ENCODE measurements at regions not wholly inside any gene's neighbourhood (a gene's known extent, or its start where the extent isn't known, plus 50 kb on each side); places are given as distances from the start of the nearest gene placed in this dataset.

GRCh38 chrX:40326186-40326965, 228.6 kb upstream of the BCOR start (continued):
- TF ChIP-seq ZNF639 (CRISPR knock-in tag; conservative IDR thresholded peaks at IDR 0.05): no peak
- no peak for TF ChIP-seq ETV6 (CRISPR knock-in tag; conservative IDR thresholded peaks at IDR 0.05)
- no peak for TF ChIP-seq SNAI1 (CRISPR knock-in tag; IDR thresholded peaks at IDR 0.05; ENCODE audit: borderline replicate concordance)

GRCh38 chrX:40325161-40325560, 227.4 kb upstream of the BCOR start:
- Histone ChIP-seq H3K27ac (ENCODE audit: extremely low read length, insufficient read depth, low read length) (no peak overlapping the region), H2AFZ (ENCODE audit: low read length) (no peak overlapping the region), H3K36me3 (replicated peaks in 1 of 2; ENCODE audit: control insufficient read depth in 1 of 2, insufficient read depth in 2 of 2, low read length in 2 of 2) (no peaks in the 10 kb centered on the region), H3K4me3 (replicated peaks in 1 of 3; ENCODE audit: insufficient read depth in 1 of 3, low read depth in 2 of 3, low read length in 3 of 3) (no peak overlapping the region), H4K20me1 (ENCODE audit: insufficient read depth, low read length) (no peaks in the 10 kb centered on the region), H3K27me3 (ENCODE audit: control insufficient read depth in 1 of 2, insufficient read depth in 2 of 2, low read length in 2 of 2) (no peaks in the 10 kb centered on the region), H3K4me2 (ENCODE audit: low read depth, low read length) (no peak overlapping the region), H3K9ac (ENCODE audit: insufficient read depth, low read depth, low read length) (no peak overlapping the region), H3K79me2 (ENCODE audit: insufficient read depth, low read length) (no peaks in the 10 kb centered on the region), H3K9me3 (ENCODE audit: low read length) (no peaks in the 10 kb centered on the region), H3K4me1 (ENCODE audit: insufficient read depth, low read length) (no peaks in the 10 kb centered on the region)
- no TSS peak for BruUV-seq (replicated peaks)
- intact Hi-C loops (cut with micrococcal nuclease; ENCODE audit: unreplicated experiment) (no loop called here), in situ Hi-C loops (cut with HindIII; ENCODE audit: extremely low pct_ligation_motif_present, low pct_unique_long_range_greater_than_20kb) (no loop called here)
- 0% methylated on average over 1 of the region's 11 CpGs for WGBS (ENCODE audit: low lambda C conversion rate)
- FAIRE-seq: no peak
- ChIA-PET POLR2A (no interaction called here), CTCF (ENCODE audit: low intra/inter-chr PET ratio, low total read pairs) (no interaction called here)
- DNase-seq (ENCODE audit: low spot score): no peak
- ATAC-seq: no peak
- TF ChIP-seq ATF4 (CRISPR knock-in tag; IDR thresholded peaks at IDR 0.05) (no peak), ZNF292 (CRISPR knock-in tag; IDR thresholded peaks at IDR 0.05; ENCODE audit: borderline replicate concordance, low read depth) (no peak), CAMTA2 (CRISPR knock-in tag; IDR thresholded peaks at IDR 0.05; ENCODE audit: borderline replicate concordance) (no peak), PHF8 (CRISPR knock-in tag; IDR thresholded peaks at IDR 0.05) (no peak), ZNF619 (CRISPR knock-in tag; IDR thresholded peaks at IDR 0.05) (no peak), MTA3 (CRISPR knock-in tag; IDR thresholded peaks at IDR 0.05) (no peak), NBN (conservative IDR thresholded peaks at IDR 0.05) (no peak), NFAT5 (CRISPR knock-in tag; IDR thresholded peaks at IDR 0.05) (no peak)
- TF ChIP-seq, protein P1, sequence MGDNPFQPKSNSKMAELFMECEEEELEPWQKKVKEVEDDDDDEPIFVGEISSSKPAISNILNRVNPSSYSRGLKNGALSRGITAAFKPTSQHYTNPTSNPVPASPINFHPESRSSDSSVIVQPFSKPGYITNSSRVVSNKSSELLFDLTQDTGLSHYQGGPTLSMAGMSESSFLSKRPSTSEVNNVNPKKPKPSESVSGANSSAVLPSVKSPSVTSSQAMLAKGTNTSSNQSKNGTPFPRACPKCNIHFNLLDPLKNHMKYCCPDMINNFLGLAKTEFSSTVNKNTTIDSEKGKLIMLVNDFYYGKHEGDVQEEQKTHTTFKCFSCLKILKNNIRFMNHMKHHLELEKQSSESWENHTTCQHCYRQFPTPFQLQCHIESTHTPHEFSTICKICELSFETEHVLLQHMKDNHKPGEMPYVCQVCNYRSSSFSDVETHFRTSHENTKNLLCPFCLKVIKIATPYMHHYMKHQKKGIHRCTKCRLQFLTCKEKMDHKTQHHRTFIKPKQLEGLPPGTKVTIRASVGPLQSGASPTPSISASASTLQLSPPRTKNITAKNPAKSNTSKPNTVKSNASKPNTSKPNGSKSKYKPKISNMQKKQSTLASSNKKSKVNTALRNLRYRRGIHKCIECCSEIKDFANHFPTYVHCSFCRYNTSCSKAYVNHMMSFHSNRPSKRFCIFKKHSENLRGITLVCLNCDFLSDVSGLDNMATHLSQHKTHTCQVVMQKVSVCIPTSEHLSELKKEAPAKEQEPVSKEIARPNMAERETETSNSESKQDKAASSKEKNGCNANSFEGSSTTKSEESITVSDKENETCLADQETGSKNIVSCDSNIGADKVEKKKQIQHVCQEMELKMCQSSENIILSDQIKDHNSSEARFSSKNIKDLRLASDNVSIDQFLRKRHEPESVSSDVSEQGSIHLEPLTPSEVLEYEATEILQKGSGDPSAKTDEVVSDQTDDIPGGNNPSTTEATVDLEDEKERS (CRISPR knock-in tag; IDR thresholded peaks at IDR 0.05): no peak

Data from HepG2 (cell line).